Daoy (cell line): ENCODE measurements at regions not wholly inside any gene's neighbourhood (a gene's known extent, or its start where the extent isn't known, plus 50 kb on each side); places are given as distances from the start of the nearest gene placed in this dataset.
A peak's percentile ranks its signal among the peaks of the same experiment; 100 is the strongest.
"Not testable (repeated sequence)": the region's sequence is repeated elsewhere in the genome, so short reads cannot be mapped to it uniquely, and the experiment has no call there.

Experiments used
- DNase-seq: peaks from one replicate; pipeline ENCODE4 v3.0.0-alpha.2; 2015; ENCODE audit warnings: low read depth

DNA sequence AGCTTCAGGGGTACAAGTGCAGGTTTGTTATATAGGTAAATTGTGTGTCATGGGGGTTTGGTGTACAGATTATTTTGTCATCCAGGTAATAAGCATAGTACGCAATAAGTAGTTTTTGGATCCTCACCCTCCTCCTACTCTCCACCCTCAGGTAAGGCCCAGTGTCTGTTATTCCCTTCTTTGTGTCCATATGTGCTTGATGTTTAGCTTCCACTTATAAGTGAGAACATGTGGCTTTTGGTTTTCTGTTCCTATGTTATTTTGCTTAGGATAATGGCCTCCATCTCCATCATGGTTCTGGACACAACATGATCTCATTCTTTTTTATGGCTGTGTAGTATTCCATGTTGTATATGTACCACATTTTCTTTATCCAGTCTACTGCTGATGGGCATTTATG, 298.4 kb downstream of the LIG4 start:
- not testable (repeated sequence) for DNase-seq

DNA sequence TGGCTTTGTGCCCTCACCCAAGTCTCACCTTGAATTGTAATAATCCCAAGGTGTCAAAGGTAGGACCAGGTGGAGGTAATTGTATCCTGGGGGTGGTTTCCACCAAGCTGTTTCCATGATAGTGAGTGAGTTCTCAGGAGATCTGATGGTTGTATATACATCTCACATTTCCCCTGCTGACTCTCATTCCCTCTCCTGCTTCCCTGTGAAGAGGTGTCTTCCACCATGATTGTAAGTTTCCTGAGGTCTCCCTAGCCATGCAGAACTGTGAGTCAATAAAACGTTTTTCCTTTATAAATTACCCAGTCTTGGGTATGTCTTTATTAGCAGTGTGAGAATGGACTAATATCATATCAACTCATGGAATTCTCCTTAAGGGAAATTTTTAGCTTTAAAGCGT, 302.6 kb downstream of the LIG4 start:
- no peak for DNase-seq

DNA sequence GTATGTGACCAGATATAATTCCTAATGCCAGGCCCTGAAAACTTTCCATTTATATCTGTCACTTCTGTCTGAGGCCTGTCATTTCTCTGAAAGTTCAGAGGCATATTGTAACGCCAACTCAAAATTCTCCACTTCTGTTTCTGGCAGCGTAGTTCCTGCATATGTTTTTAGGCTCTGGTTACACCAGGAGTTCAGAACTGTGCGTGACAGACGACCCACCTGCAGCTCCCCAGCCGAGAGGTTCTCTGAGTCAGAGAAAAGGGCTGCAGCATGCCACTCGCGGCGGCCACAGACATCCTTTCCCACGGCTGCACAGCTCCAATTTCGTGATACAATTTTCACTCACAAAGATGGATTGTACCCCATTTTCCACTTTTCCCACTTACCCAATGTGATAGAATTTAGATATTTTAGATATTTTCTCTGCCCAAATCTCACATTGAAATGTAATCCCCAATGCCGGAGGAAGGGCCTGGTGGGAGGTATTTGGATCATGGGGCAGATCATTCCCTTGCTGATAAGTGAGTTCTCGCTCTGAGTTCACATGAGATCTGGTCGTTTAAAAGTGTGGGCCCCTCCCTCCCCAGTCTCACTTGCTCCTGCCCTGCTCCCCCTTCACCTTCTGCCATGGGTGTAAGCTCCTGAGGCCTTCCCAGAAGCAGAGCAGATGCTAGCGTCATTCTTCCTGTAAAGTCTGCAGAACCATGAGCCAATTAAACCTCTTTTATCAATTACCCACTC, 308.1 kb downstream of the LIG4 start:
- peak; percentile 81 for DNase-seq

DNA sequence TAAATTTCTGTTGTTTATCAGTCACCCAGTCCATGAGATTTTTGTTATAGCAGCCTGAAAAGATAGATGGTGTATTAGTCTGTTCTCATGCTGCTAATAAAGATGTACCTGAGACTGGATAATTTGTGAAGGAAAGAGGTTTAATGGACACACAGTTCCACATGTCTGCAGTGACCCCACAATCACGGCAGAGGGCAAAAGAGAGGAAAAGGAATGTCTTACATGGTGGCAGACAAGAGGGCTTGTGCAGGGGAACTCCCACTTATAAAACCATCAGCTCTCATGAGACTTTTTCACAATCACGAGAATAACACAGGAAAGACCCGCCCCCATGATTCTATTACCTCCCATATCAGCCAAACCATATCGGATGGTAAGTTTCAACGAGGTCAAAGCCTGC, 309.2 kb downstream of the LIG4 start:
- no peak for DNase-seq

DNA sequence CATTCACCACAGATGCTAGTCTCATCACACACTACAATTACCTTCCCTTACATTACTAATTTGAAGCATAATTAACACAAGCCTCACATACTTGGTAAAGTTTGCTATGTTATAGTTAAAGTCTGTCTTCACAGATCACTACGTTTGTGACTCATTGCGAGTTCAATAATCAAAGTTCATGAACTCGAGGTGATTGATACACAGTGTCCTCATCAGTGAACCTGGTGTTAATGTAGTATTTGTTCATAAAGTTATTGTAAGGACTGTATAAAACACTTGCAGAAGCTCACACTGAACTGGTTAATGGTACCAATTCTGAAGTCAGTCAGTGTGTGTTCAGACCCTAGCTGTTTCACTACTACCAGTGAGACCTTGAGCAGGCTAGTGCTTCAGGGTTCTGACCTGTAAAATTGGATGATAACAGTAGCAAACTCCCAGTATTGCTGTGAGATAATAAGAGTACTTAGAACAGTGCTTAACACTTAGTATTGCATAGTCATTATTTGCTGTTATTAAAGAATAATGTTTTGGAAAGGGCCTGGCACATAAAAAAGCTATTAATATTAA, 313.3 kb downstream of the LIG4 start:
- DNase-seq = no peak

DNA sequence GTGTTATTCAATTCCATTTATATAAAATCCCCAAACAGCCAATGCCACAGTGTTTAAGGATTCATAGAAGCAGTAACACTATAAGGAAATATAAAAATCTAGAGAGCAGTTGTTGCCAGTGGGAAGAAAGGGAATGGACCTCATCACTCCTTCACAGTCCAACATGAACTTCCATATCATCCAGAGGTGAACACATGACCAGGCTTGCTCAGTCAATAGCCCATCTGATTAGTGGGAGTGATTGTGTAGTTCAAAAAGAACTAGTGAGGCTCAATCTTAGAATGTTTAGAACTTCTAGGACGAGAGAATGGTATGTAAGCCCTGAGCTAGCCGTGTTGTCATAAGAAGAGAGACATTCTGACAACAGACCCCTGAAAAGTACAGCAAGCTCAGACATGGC, 314.1 kb downstream of the LIG4 start:
- DNase-seq = no peak

DNA sequence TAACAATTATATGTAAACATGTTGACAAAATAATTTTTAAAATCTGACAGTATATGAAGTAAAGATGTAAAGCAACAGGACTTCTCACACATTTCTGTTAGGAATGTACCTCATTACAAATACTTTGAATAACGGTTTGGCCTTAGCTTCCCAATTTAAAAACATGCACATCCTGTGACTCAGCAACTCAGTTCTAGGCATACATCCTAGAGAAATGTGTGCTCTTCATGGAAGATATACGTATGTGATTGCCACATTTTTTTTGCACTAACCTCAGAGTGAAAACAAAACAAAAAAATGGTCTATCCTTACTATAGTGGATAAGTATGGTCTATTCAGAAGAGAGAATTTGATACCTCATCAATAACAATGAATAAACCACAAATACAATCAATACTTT, 314.6 kb downstream of the LIG4 start:
- DNase-seq = peak; percentile 32

DNA sequence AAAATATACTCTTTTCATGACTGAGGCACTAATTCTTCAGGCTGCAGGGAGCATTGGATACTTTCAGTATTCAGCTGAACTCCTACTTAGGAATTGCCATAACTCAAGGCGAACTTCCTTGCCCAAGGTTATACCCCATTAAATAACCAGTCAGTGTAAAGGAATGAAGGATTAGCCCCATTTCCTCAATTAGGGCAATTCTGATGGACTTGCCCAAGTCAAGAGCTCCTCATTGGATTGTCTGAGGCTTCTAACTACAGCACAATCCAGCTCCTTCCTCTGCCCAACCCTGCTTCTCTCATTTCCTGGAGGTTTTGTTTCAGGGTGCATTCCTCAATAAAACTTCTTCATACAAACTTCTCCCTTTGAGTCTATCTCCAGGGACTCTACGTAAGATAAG, 329.2 kb downstream of the LIG4 start:
- no peak for DNase-seq

DNA sequence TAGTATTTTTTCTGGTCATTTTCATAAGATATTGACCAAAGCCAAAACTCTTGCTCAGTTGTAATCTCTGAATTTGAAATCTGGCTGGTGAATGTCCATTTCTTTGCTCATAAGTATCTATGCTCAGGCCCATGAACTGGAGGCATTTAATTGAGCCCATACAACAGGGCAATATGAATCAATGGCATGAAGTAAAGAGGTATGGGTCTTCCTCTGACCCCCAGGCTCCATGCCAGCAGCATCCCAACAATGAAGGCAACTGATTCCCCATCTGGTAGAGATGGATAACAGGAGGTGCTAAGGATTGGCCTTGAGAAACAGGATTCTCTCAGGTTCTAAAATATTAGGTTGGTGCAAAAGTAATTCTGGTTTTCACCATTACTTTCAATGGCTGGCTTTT, 330.8 kb downstream of the LIG4 start:
- no peak for DNase-seq

DNA sequence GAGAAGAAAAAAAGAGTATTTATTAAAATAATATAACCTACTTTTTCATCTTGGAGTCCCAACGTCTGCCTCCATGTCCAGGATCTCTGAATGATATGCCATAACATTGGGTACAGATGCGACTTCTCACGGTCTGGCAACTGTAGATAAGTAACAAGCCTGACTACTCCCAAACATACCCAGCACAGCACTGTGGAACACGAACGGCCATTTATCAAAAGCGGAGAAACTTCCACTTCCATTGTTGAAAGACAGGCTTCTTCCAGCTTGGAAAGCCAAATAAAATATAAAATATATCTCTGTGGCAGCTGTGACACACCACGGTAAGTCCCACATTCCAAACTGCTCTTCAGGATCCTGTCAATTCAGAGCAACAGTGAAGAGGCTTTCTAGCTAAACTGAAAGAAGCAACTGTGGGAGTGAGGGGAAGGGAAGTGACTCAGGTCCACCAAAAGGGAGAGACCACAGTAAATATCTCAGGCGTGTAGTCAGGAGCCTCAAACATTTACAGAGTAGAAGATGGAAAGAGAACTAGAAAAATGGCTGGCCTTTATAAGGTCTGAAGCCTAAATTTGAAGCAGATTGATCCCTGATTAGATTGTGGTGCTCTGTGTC, 331.7 kb downstream of the LIG4 start:
- DNase-seq = peak; percentile 83

DNA sequence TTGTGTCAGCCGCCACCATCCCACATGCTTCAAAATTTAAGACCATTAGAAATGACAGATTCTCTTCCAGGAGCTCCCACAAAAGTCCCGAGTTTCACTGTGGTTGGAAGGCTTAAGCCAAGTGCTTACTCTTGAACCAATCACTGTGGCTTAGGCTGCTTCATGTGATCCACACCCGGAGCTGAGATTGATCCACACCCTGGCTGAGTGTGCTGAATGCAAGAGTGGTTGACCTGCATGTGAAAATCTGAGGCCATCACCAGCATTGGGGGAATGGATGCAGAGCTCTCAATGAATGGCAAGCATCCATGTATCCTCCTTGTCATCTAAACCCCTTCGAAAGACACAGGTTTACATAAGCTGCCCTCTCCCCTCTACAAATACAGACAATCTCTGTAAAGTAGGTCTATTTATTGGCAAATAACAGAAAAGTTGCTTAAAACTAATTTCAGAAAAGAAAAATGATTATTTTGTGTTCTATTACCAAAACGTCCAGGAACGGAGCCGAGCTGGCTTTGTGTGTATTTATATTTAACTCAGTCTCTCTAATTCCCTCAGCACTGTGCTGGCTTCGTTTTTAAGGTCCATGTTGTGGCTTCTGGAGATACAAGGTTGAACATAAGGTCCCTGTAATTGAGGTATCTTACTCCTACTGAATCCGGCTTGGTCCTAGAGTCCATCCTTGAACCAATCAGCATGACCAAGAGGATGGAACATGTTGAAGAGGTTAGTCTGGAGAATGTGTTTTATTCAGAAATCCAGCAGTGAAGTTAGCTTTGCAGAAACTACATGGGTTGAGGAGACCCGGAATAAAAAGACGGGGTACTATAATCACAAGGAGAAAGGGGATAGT, 332.4 kb downstream of the LIG4 start:
- DNase-seq = peak; percentile 64

DNA sequence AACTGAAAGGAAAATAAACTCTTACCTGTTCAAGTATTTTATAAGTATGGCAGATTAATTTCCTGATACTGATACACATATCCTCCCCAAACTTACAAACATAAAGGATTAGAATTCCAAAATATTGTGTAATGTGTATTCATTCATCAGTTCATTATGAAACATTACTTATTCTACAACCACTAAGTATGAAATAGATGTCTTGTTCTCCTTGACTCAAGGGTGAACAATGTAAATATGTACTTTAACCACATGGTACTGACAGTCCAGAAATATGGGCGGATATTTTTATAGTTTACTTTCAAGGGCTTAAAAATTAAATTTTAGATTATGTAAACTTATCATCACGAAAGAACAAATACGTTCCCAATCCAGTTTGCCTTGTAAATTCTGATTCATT, 334.0 kb downstream of the LIG4 start:
- DNase-seq = no peak

DNA sequence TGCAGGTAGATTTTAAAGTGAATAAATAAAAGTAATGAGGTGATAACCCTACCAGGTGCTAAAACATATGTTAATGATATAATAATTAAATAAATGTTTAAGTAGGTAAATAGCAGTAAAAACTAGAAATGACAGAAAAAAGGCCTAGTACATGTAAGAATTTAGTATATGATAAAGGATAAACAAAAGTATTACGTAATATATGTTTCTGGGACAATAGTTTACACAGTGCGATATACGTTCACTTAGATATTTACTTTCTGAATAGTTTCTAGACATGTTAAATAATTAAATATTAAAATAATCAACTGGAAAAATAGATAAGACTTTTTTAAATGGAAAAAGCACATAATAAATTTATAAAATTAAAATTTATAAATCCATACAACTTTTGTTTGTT, 340.9 kb downstream of the LIG4 start:
- no peak for DNase-seq

DNA sequence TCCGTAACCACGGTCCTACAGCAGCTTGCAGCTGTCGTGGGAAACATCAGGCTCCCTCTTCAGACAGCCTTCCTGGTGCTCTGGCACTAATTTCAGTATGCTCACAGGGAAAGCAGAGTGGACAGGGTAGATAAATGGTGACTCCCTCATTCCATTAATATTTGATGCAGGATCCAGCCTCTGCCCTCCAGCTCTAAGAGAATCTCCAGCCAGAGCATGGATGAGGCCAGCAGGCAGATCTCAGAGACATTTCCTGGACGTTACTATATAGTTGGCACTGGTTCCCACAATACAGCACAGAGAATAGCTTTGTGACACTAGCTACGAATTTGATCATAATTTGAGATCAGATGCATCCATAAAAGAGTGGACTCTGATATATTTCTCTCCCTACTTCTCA, 341.4 kb downstream of the LIG4 start:
- DNase-seq = no peak

DNA sequence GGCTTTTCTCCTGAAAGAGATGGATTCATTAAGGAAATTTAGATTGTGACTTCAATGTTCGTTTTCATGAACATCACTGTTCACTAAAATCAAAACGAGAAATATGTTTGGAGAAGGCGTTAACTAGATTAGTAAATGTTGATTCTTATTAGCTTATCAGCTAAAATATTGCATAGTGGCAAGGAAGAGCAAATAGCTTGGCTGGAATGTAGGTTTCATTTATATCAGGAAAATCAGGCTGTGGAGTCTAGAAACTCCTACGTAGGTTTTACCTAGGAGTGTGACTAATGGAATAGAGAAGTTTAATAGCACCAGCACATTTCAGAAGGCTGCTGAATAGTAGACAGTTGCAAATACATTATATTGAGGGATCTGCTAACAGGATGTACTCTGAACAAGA, 344.9 kb downstream of the LIG4 start:
- no peak for DNase-seq

DNA sequence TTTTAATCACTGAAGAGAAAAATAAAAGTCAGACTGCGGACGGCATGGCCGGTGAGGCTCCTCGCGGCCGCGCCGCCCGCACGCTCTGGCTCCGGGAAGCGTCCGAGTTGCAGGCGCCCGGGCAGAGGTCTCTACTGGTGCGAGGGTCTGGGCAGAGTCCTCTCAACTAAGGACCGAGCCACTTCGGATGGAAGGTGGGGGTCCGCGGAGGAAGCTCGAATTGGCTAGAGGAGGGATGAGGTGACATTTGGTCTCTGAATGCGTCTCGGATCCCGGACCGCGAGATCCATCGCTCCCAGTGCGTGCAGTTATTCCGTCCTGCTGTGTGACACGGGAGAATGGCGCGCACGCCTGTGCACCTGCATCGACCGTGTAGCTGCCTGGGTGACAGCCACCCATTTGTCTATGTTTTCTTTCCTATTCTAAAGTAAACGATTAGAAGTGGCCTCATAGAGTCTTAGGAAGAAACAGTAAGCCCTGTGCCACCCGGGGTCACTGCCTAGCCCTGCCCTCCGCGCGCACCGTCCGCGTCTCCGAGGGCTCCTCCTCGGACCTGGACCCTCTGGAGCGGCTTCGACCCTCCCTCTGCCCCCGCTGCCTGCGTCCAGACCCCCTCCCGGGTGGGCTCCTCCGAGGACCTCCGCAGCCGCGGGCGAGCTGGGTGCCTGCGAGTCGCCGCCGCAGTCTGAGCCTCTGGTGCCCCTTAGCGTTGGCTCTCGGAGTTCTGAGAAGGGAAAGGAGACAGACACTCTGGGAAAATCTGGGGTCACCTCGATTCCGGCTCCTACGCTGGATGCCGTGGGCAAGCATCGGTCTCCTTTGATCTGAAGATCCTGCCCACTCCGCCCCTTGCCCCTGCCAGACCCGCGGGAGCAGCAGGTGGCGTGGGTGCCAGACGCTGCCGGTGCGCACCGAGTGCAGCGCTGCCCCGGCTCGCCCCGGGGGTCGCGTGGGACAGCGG, 347.4 kb downstream of the LIG4 start:
- peak; percentile 65 for DNase-seq

DNA sequence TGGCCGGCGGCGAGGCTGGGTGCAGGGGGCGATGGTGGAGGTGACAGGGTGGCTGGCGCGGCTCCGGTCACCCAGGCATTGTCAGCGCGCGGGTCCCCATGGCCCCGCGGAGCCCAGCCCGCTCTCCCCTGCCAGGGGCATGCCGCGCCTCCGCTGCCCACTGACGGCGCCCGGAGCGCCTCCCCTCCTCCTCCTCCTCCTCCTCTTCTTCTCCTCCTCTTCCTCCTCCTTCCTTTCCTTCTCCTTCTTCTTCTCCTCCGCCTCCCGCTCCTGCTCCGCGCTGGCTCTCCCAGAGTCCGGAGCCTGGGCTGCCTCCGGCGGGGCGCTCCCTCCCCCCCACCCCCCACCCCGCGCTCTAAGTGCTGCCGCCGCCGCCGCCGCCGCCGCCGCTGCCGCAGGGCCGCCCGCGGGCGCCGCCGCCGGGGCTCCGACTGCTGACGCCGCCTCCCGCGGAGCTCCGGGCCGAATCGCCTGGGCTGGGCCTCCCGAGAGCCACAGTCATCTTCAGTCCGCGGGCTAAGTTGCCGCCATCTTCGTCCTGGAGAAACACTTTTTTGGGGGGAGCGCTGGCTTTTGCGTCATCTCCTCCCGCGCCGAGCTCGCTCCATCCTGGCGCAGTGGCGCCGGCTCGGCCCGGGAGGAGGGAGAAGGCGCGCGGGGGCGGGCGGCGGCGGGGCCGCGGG, 348.3 kb downstream of the LIG4 start:
- DNase-seq = peak; percentile 59

DNA sequence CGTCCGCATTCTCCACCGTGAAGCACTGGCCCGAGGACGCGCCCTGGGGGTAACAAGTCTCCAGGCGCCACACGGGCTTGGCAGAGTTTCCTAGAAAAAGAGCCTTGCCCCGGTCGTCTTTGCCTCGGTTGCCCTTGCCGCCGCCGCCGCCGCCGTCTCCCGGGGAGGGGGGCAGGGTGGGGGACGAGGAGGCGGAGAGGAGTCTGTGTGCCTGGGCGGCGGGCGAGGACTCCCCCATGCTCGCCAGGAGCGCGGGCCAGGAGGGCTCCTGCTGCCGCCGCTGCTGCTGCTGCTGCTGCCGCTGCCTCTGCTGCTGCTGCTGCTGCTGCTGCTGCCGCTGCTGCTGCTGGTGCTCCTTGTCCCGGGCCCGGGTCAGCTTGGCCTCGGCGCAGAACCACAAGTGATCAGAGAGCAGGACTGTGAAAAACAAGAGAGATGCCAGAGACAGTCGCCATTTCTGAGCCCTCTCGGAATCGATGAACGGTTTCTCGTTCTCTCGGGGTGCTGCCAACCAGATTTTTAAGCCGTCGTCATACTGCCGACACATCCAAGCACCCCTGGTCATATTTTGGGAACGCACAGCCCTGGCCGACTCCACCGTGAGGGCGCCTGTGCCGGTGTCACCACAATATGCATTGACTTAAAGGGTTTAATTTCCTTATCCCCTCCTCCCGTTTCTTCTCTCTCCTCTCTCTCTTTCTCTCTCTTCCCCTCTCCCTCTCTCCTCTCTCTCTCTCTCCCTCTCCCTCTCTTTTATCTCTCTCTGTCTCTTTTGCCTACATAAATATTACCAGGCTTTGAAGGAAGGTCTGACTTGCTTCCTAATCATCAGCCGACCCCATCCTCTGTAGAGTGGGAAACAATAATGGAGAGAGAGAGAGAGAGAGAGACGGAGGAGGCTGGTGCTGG, 349.1 kb downstream of the LIG4 start:
- DNase-seq = peak; percentile 60

DNA sequence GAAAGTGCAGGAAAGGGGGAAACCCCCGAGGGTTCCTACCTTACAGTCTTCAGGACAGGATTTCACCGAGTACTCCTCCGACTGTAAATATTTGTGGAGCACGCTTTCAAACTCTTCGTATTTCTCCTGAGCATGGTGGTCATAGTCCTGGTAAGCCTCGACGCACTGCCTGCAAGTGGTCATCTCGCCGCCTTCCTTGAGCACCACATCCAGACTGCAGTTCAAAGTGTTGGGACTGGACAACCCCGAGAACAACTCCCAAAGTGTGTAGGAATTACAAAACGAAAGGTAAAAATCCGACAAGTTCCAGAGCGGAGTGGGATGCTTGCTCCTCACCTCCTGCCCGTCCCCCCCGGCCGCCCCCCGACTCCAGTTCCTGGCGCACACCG, 349.7 kb downstream of the LIG4 start:
- DNase-seq = no peak

DNA sequence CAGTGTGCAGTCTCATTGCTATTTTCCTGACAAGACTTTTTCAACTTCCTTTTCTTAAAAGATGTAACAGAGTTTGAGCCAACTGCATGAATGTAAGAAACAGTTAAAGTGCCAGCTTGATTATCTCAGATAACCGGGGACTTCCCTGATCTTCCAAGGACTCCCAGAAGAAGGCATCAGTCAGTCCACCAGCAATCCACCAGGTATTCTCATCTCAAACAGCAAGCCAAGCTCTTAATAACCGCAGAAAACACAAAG, 350.1 kb downstream of the LIG4 start:
- no peak for DNase-seq
